Mammary epithelial cell (primary cell): ENCODE measurements at regions not wholly inside any gene's neighbourhood (a gene's known extent, or its start where the extent isn't known, plus 50 kb on each side); places are given as distances from the start of the nearest gene placed in this dataset.

Source experiments
- CTCF ChIP-seq, 2 donors: IDR thresholded peaks in 1 of 2; conservative IDR thresholded peaks in 1 of 2; 2 replicates each; pipeline ENCODE4 v1.5.1; 2011 to 2012; ENCODE audit warnings: inconsistent platforms in 2 of 2, low read length in 2 of 2, mild to moderate bottlenecking in 2 of 2, control low read depth in 1 of 2, low read depth in 1 of 2; ENCODE audit not compliant: insufficient read depth in 1 of 2; ENCODE audit errors: extremely low read depth in 1 of 2
- EZH2 ChIP-seq: IDR thresholded peaks from 2 replicates; pipeline ENCODE4 v1.6.1; 2012; ENCODE audit warnings: low read length, inconsistent platforms, borderline replicate concordance

GRCh38 chrX:144709841-144710240, 537.5 kb upstream of the SPANXN1 start:
- no peak for TF ChIP-seq CTCF (conservative IDR thresholded peaks at IDR 0.05 in 1 of 2, IDR thresholded peaks at IDR 0.05 in 1 of 2; ENCODE audit: extremely low read depth in 1 of 2, insufficient read depth in 1 of 2, low read depth in 1 of 2, low read length in 2 of 2)
- no peak for TF ChIP-seq EZH2
